ENCODE measurements at regions not wholly inside any gene's neighbourhood (a gene's known extent, or its start where the extent isn't known, plus 50 kb on each side); places are given as distances from the start of the nearest gene placed in this dataset.

DNA sequence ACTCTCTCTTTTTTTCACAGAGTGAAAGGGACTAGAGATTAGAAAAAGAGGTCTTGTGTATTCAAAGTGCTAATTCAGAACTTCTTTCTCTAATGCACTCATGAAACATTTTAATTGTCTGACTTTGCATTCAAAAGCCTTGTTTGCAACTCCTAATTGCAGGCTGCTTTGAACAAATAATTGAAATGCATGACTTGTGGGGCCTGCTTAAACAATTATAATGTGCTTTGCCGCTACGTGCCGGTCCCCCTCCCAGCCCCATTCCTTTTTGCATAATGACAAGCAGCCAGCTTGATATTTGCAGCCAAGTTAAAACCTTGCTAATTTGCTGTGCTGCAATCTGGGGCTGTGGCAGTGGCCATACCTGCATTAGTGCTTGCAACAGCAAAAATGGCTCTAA lies 114.5 kb downstream of the FOXB1 start:
- TF ChIP-seq, protein P1, sequence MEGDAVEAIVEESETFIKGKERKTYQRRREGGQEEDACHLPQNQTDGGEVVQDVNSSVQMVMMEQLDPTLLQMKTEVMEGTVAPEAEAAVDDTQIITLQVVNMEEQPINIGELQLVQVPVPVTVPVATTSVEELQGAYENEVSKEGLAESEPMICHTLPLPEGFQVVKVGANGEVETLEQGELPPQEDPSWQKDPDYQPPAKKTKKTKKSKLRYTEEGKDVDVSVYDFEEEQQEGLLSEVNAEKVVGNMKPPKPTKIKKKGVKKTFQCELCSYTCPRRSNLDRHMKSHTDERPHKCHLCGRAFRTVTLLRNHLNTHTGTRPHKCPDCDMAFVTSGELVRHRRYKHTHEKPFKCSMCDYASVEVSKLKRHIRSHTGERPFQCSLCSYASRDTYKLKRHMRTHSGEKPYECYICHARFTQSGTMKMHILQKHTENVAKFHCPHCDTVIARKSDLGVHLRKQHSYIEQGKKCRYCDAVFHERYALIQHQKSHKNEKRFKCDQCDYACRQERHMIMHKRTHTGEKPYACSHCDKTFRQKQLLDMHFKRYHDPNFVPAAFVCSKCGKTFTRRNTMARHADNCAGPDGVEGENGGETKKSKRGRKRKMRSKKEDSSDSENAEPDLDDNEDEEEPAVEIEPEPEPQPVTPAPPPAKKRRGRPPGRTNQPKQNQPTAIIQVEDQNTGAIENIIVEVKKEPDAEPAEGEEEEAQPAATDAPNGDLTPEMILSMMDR (conservative IDR thresholded peaks at IDR 0.05), result no peak
- H3K4me1 ChIP-seq (ENCODE audit: insufficient read depth, low read length), result peaks cover 28% of the 10 kb centered on the region
- no peaks in the 10 kb centered on the region; the same call in 1 of the 2 replicates for H3K79me2 ChIP-seq (ENCODE audit: insufficient read depth, low read length)
- H3K27me3 ChIP-seq (ENCODE audit: insufficient read depth, low read length), result peaks cover 5% of the 10 kb centered on the region
- no peak overlapping the region for H2BK120ac ChIP-seq (ENCODE audit: low read depth, low read length, poor library complexity, severe bottlenecking)
- H3K4me2 ChIP-seq (ENCODE audit: insufficient read depth, insufficient read length, low read length), result peak overlapping the region; percentile 68
- H2AK5ac ChIP-seq (ENCODE audit: insufficient read length, low read length), result no peak overlapping the region
- no peak overlapping the region for H3K56ac ChIP-seq (ENCODE audit: insufficient read length, low read depth, low read length)
- H3K23me2 ChIP-seq (ENCODE audit: insufficient read length, low read depth, low read length, poor library complexity, severe bottlenecking), result no peaks in the 10 kb centered on the region
- no peak overlapping the region for H3K9ac ChIP-seq (ENCODE audit: extremely low read depth, insufficient read length, low read length)
- no peak overlapping the region for H4K5ac ChIP-seq (ENCODE audit: insufficient read length, low read depth, low read length)
- H3K79me1 ChIP-seq (ENCODE audit: insufficient read depth, low read depth, low read length, poor library complexity, severe bottlenecking), result no peaks in the 10 kb centered on the region
- no peaks in the 10 kb centered on the region for H4K20me1 ChIP-seq (ENCODE audit: control insufficient read depth, insufficient read depth, insufficient read length)
- peak overlapping the region; percentile 44 to 65 for H3K4me3 Mint-ChIP-seq
- H2BK20ac ChIP-seq (ENCODE audit: low read depth, low read length, poor library complexity, severe bottlenecking), result no peak overlapping the region
- no peak overlapping the region for H2AFZ ChIP-seq (ENCODE audit: low read length)
- no CpG with 5 or more reads among the region's 3 CpGs for WGBS (ENCODE audit: extremely low coverage, insufficient read length, low lambda C conversion rate)
- no peaks in the 10 kb centered on the region for H3K36me3 Mint-ChIP-seq (ENCODE audit: insufficient read depth in 1 of 3, low read depth in 3 of 3)
- H3K4me1 Mint-ChIP-seq, result peaks cover 71 to 74% of the 10 kb centered on the region in 2 experiments
- no peak overlapping the region for H2BK12ac ChIP-seq (ENCODE audit: insufficient read length, low read depth, low read length)
- peak; percentile 56 for DNase-seq
- H3K27me3 Mint-ChIP-seq (ENCODE audit: low read depth), result peaks cover 66% of the 10 kb centered on the region
- no peaks in the 10 kb centered on the region; a peak in 2 of 5 replicates for H3K9me3 Mint-ChIP-seq
- H2BK15ac ChIP-seq (ENCODE audit: low read depth, low read length), result no peak overlapping the region
- H3K23ac ChIP-seq (ENCODE audit: insufficient read length, low read depth, low read length), result no peak overlapping the region
- H4K8ac ChIP-seq (replicated peaks; ENCODE audit: insufficient read length, low read depth, low read length), result no peak overlapping the region
- H3T11ph ChIP-seq (ENCODE audit: low read length), result no peak overlapping the region
- H3K14ac ChIP-seq (ENCODE audit: insufficient read depth, low read length), result no peak overlapping the region; the same call in 1 of the 2 replicates
- no peak overlapping the region for H2BK5ac ChIP-seq (ENCODE audit: insufficient read length, low read length)
- no peak overlapping the region for H4K91ac ChIP-seq (ENCODE audit: insufficient read length, low read depth, low read length)
- H3K4ac ChIP-seq (ENCODE audit: low read depth, low read length), result no peak overlapping the region
- H3K27ac Mint-ChIP-seq, result peak overlapping the region in 2 of 3 experiments; percentile 50 to 81; a peak in 5 of 7 replicates
- no peaks in the 10 kb centered on the region for H3K9me3 ChIP-seq (ENCODE audit: control insufficient read depth, low read depth, low read length)
- H3K27ac ChIP-seq (ENCODE audit: insufficient read length, low read depth, low read length), result no peak overlapping the region
- H3K18ac ChIP-seq (ENCODE audit: insufficient read length, low read depth, low read length), result no peak overlapping the region

Measured in H9 (cell line).